Panc1 (cell line): ENCODE measurements at regions not wholly inside any gene's neighbourhood (a gene's known extent, or its start where the extent isn't known, plus 50 kb on each side); places are given as distances from the start of the nearest gene placed in this dataset.

Source experiments
- ATAC-seq: fragments of 200-7000 bp; cut with Tn5 transposase; 2 replicates; pipeline ENCODE4 v1.9.1; 2020; ENCODE audit warnings: mild to moderate bottlenecking, moderate library complexity
- BruUV-seq: library from RNA; stranded (reverse); fragments of 400-500 nt; replicated peaks from 2 replicates; lab custom pipeline; 2021; lab: Mats Ljungman, UMichigan
- CTCF ChIA-PET: fragments of 300-600 bp; sonication (Branson Sonifier 250); formaldehyde crosslinking; loops from one replicate; lab custom pipeline; 2022; ENCODE audit warnings: antibody characterized with exemption; lab: Charles Lee
- POLR2A ChIA-PET: fragments of 300-600 bp; sonication (Branson Sonifier 250); formaldehyde crosslinking; loops from one replicate; lab custom pipeline; 2022; ENCODE audit warnings: antibody characterized with exemption; lab: Charles Lee
- DNase-seq: peaks from one replicate; pipeline ENCODE4 v3.0.0-alpha.2; 2010; ENCODE audit warnings: low read depth, low spot score
- H3K27ac ChIP-seq: 2 replicates; pipeline ENCODE4 v1.5.1; 2011; ENCODE audit warnings: mild to moderate bottlenecking, low read length, inconsistent platforms
- H3K27me3 ChIP-seq: fragments of 200-500 bp; sonication (Bioruptor generic); 2 replicates; pipeline ENCODE4 v1.6.0; 2014; ENCODE audit warnings: low read length, inconsistent platforms; ENCODE audit not compliant: control insufficient read depth, insufficient read depth
- H3K36me3 ChIP-seq: fragments of 200-500 bp; sonication (Bioruptor generic); 2 replicates; pipeline ENCODE4 v1.5.1; 2014; ENCODE audit warnings: inconsistent platforms, mild to moderate bottlenecking, low read length, moderate library complexity; ENCODE audit not compliant: control insufficient read depth, insufficient read depth
- H3K4me1 ChIP-seq: 2 replicates; pipeline ENCODE4 v1.5.1; 2011; ENCODE audit warnings: inconsistent platforms, mild to moderate bottlenecking, low read length, moderate library complexity; ENCODE audit not compliant: control insufficient read depth, insufficient read depth
- H3K4me3 ChIP-seq, 2 experiments: 2 replicates each; pipeline ENCODE4 v1.5.1; 2011 to 2012; ENCODE audit warnings: low read depth in 2 of 2, low read length in 2 of 2, mild to moderate bottlenecking in 2 of 2, inconsistent platforms in 1 of 2, moderate library complexity in 1 of 2
- H3K9me3 ChIP-seq: fragments of 200-500 bp; sonication (Bioruptor generic); 2 replicates; pipeline ENCODE4 v1.5.1; 2014; ENCODE audit warnings: low read depth, mild to moderate bottlenecking, inconsistent platforms, low read length, moderate library complexity; ENCODE audit not compliant: control insufficient read depth, insufficient read depth
- POLR2AphosphoS5 ChIP-seq: IDR thresholded peaks from 2 replicates; pipeline ENCODE4 v1.6.1; 2012; ENCODE audit warnings: mild to moderate bottlenecking, low read depth, low read length, moderate library complexity
- SIN3A ChIP-seq: IDR thresholded peaks from 2 replicates; pipeline ENCODE4 v1.6.1; 2012; ENCODE audit warnings: low read depth, mild to moderate bottlenecking, low read length, moderate library complexity, borderline replicate concordance; ENCODE audit not compliant: insufficient read depth
- TCF7L2 ChIP-seq: IDR thresholded peaks from 2 replicates; pipeline ENCODE4 v1.6.1; 2011; ENCODE audit warnings: mild to moderate bottlenecking, low read depth, low read length, inconsistent platforms
- in situ Hi-C: cut with HindIII; loops from 2 replicates; pipeline ENCODE4 v1.10.0; 2016; ENCODE audit warnings: low sequenced_read_pairs, low pct_unique_long_range_greater_than_20kb
- intact Hi-C: fragments of 100-400 bp; cut with micrococcal nuclease; formaldehyde crosslinking; loops from one replicate; pipeline ENCODE4 v1.10.0; 2022; ENCODE audit not compliant: unreplicated experiment
- TF ChIP-seq, protein P1 (sequence below), 2 experiments: IDR thresholded peaks; 2 replicates each; pipeline ENCODE4 v1.6.1; 2011 to 2012; ENCODE audit warnings: low read depth in 2 of 2, control low read depth in 1 of 2, low read length in 1 of 2, mild to moderate bottlenecking in 1 of 2, moderate library complexity in 1 of 2; ENCODE audit not compliant: insufficient read depth in 1 of 2
- TF ChIP-seq, protein P2 (sequence below): fragments of 450-650 bp; IDR thresholded peaks from 2 replicates; pipeline ENCODE4 v1.5.1; 2017; ENCODE audit warnings: mild to moderate bottlenecking

DNA sequence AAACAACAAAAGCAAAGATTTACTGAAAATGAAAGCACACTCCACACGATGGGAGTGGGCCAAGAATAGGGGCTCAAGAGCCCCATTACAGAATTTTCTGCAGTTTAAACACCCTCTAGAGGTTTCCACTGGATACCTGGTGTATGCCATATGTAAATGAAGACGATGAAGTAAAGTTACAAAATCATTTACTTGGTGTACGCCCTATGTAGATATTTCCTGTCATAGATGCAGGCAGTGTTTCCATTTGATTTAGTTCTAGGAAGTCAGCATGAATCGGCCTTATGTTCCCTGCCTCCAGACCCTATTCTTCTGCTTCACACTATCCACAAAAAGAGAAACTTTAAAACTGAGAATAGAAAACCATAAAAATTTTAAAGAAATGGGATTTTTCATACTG lies 404.4 kb upstream of the GJE1 start:
- H3K36me3 ChIP-seq = no peaks in the 10 kb centered on the region; the same call in 1 of the 2 replicates
- ATAC-seq (no peak), DNase-seq (no peak)
- intact Hi-C loops = no loop called here
- no peaks in the 10 kb centered on the region for H3K27me3 ChIP-seq
- in situ Hi-C loops = no loop called here
- H3K4me3 ChIP-seq = 0 out of 4 replicates have a peak overlapping the region, but pooled peaks of 1 of the 2 experiments have one; percentile 12
- H3K9me3 ChIP-seq = no peaks in the 10 kb centered on the region
- no TSS peak for BruUV-seq
- POLR2A ChIA-PET = no interaction called here
- TF ChIP-seq, protein P1, sequence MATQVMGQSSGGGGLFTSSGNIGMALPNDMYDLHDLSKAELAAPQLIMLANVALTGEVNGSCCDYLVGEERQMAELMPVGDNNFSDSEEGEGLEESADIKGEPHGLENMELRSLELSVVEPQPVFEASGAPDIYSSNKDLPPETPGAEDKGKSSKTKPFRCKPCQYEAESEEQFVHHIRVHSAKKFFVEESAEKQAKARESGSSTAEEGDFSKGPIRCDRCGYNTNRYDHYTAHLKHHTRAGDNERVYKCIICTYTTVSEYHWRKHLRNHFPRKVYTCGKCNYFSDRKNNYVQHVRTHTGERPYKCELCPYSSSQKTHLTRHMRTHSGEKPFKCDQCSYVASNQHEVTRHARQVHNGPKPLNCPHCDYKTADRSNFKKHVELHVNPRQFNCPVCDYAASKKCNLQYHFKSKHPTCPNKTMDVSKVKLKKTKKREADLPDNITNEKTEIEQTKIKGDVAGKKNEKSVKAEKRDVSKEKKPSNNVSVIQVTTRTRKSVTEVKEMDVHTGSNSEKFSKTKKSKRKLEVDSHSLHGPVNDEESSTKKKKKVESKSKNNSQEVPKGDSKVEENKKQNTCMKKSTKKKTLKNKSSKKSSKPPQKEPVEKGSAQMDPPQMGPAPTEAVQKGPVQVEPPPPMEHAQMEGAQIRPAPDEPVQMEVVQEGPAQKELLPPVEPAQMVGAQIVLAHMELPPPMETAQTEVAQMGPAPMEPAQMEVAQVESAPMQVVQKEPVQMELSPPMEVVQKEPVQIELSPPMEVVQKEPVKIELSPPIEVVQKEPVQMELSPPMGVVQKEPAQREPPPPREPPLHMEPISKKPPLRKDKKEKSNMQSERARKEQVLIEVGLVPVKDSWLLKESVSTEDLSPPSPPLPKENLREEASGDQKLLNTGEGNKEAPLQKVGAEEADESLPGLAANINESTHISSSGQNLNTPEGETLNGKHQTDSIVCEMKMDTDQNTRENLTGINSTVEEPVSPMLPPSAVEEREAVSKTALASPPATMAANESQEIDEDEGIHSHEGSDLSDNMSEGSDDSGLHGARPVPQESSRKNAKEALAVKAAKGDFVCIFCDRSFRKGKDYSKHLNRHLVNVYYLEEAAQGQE (IDR thresholded peaks at IDR 0.05; ENCODE audit: insufficient read depth in 1 of 2, low read depth in 2 of 2, low read length in 1 of 2) = no peak
- no peak for TF ChIP-seq POLR2AphosphoS5
- no peak for TF ChIP-seq TCF7L2
- no peak for TF ChIP-seq SIN3A
- TF ChIP-seq, protein P2, sequence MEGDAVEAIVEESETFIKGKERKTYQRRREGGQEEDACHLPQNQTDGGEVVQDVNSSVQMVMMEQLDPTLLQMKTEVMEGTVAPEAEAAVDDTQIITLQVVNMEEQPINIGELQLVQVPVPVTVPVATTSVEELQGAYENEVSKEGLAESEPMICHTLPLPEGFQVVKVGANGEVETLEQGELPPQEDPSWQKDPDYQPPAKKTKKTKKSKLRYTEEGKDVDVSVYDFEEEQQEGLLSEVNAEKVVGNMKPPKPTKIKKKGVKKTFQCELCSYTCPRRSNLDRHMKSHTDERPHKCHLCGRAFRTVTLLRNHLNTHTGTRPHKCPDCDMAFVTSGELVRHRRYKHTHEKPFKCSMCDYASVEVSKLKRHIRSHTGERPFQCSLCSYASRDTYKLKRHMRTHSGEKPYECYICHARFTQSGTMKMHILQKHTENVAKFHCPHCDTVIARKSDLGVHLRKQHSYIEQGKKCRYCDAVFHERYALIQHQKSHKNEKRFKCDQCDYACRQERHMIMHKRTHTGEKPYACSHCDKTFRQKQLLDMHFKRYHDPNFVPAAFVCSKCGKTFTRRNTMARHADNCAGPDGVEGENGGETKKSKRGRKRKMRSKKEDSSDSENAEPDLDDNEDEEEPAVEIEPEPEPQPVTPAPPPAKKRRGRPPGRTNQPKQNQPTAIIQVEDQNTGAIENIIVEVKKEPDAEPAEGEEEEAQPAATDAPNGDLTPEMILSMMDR = no peak
- no peak overlapping the region for H3K27ac ChIP-seq
- CTCF ChIA-PET = no interaction called here
- H3K4me1 ChIP-seq = no peaks in the 10 kb centered on the region; the same call in 1 of the 2 replicates

DNA sequence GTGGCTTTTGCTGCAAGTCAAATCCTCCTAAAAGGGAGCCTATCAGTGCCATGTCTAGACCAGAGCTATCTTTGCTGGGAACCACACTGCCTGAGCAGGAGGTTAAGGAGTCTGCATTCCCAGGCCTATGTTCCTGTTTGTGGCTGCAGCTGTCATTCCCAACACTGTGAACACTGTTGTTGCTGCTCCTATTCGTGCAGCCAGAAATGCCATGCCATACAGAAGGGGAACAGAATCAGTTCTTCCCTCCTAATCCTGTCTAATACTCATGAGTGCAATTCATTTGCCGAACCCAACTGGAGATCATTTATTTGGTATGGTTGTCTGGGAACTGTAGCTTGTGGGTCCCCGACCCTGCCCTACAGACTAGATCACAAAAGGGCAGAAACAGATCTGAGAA lies 406.5 kb upstream of the GJE1 start:
- TF ChIP-seq, protein P1 (IDR thresholded peaks at IDR 0.05; ENCODE audit: insufficient read depth in 1 of 2, low read depth in 2 of 2, low read length in 1 of 2) = no peak
- TF ChIP-seq TCF7L2 (no peak), SIN3A (no peak), POLR2AphosphoS5 (no peak)
- TF ChIP-seq, protein P2 = no peak
- in situ Hi-C loops = no loop called here
- Histone ChIP-seq H3K27ac (no peak overlapping the region), H3K4me3 (no peak overlapping the region), H3K4me1 (no peaks in the 10 kb centered on the region; the same call in 1 of the 2 replicates), H3K36me3 (no peaks in the 10 kb centered on the region), H3K9me3 (no peaks in the 10 kb centered on the region), H3K27me3 (no peaks in the 10 kb centered on the region)
- DNase-seq (no peak), ATAC-seq (peak; percentile 73; the same call in 1 of the 2 replicates)
- CTCF ChIA-PET = no interaction called here
- intact Hi-C loops = no loop called here
- POLR2A ChIA-PET = no interaction called here
- BruUV-seq = no TSS peak
